ENCODE measurements at regions not wholly inside any gene's neighbourhood (a gene's known extent, or its start where the extent isn't known, plus 50 kb on each side); places are given as distances from the start of the nearest gene placed in this dataset.
A peak's percentile ranks its signal among the peaks of the same experiment; 100 is the strongest.

GRCh38 chr10:78401624-78402367 lies 368.1 kb downstream of the RPS24 start:
- intact Hi-C loops (cut with DNase I; ENCODE audit: low total_unique reads): no loop called here
- no peaks in the 10 kb centered on the region for H3K4me1 ChIP-seq
- peak; percentile 23 for DNase-seq
- H3K36me3 ChIP-seq (ENCODE audit: low read depth, missing control alignments): no peaks in the 10 kb centered on the region
- H3K27ac ChIP-seq: no peak overlapping the region
- no peaks in the 10 kb centered on the region for H3K9me3 ChIP-seq
- no peaks in the 10 kb centered on the region for H3K27me3 ChIP-seq
- TF ChIP-seq, protein P1, sequence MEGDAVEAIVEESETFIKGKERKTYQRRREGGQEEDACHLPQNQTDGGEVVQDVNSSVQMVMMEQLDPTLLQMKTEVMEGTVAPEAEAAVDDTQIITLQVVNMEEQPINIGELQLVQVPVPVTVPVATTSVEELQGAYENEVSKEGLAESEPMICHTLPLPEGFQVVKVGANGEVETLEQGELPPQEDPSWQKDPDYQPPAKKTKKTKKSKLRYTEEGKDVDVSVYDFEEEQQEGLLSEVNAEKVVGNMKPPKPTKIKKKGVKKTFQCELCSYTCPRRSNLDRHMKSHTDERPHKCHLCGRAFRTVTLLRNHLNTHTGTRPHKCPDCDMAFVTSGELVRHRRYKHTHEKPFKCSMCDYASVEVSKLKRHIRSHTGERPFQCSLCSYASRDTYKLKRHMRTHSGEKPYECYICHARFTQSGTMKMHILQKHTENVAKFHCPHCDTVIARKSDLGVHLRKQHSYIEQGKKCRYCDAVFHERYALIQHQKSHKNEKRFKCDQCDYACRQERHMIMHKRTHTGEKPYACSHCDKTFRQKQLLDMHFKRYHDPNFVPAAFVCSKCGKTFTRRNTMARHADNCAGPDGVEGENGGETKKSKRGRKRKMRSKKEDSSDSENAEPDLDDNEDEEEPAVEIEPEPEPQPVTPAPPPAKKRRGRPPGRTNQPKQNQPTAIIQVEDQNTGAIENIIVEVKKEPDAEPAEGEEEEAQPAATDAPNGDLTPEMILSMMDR (IDR thresholded peaks at IDR 0.05): no peak
- no peak for TF ChIP-seq POLR2A (IDR thresholded peaks at IDR 0.05)
- no peak overlapping the region for H3K4me3 ChIP-seq
- 52 to 70% methylated on average over 7 to 13 of the region's 13 CpGs for WGBS, 2 donors

GRCh38 chr10:78402591-78402990 lies 368.9 kb downstream of the RPS24 start:
- Histone ChIP-seq H3K4me3 (no peak overlapping the region), H3K27ac (no peak overlapping the region), H3K27me3 (no peaks in the 10 kb centered on the region), H3K4me1 (peaks cover 4% of the 10 kb centered on the region), H3K9me3 (no peaks in the 10 kb centered on the region), H3K36me3 (ENCODE audit: low read depth, missing control alignments) (no peaks in the 10 kb centered on the region)
- TF ChIP-seq, protein P1 (IDR thresholded peaks at IDR 0.05): no peak
- no peak for TF ChIP-seq POLR2A (IDR thresholded peaks at IDR 0.05)
- 80 to 90% methylated on average over 4 of the region's 4 CpGs for WGBS, 2 donors
- no peak for DNase-seq
- intact Hi-C loops (cut with DNase I; ENCODE audit: low total_unique reads): no loop called here

- intact Hi-C loops (cut with DNase I; ENCODE audit: low total_unique reads): no loop called here
- TF ChIP-seq, protein P1 (IDR thresholded peaks at IDR 0.05): no peak
- TF ChIP-seq POLR2A (IDR thresholded peaks at IDR 0.05): no peak
- DNase-seq: no peak
- Histone ChIP-seq H3K36me3 (ENCODE audit: low read depth, missing control alignments) (no peaks in the 10 kb centered on the region), H3K27ac (no peak overlapping the region), H3K4me1 (peaks cover 11% of the 10 kb centered on the region), H3K9me3 (no peaks in the 10 kb centered on the region), H3K27me3 (no peaks in the 10 kb centered on the region), H3K4me3 (no peak overlapping the region)
- 94% methylated on average over 6 of the region's 6 CpGs for WGBS, 2 donors
Observed at GRCh38 chr10:78403781-78404180, 370.1 kb downstream of the RPS24 start.

- no peaks in the 10 kb centered on the region for H3K27me3 ChIP-seq
- no peak overlapping the region for H3K4me3 ChIP-seq
- H3K27ac ChIP-seq: no peak overlapping the region
- H3K36me3 ChIP-seq (ENCODE audit: low read depth, missing control alignments): no peaks in the 10 kb centered on the region
- 97 to 99% methylated on average over 5 of the region's 5 CpGs for WGBS, 2 donors
- TF ChIP-seq POLR2A (IDR thresholded peaks at IDR 0.05): no peak
- TF ChIP-seq, protein P1 (IDR thresholded peaks at IDR 0.05): no peak
- peaks cover 13% of the 10 kb centered on the region for H3K4me1 ChIP-seq
- H3K9me3 ChIP-seq: no peaks in the 10 kb centered on the region
- intact Hi-C loops (cut with DNase I; ENCODE audit: low total_unique reads): no loop called here
- no peak for DNase-seq
Observed at GRCh38 chr10:78404296-78404695, 370.6 kb downstream of the RPS24 start.

DNA sequence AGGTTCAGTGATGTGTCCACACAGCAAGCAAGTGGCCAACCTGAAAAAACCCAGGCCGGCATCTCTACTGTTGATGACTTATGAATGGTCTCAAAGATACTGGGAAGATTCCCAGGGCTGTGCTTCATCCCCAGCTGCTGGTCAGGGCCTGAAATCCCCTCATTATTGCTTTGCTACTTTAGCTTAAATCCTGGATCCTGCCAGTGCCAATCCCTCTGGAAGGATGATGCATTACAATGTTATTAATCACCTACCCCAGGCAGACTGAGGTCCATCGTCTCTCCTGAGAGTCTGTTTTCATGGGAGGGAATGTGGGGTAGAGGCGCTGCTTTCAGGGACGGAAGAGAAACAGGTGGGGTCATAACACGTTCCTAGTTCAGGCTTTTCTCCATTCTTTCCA lies 371.6 kb downstream of the RPS24 start:
- no peaks in the 10 kb centered on the region for H3K36me3 ChIP-seq (ENCODE audit: low read depth, missing control alignments)
- DNase-seq: no peak
- H3K4me3 ChIP-seq: no peak overlapping the region
- peaks cover 13% of the 10 kb centered on the region for H3K4me1 ChIP-seq
- no peak overlapping the region for H3K27ac ChIP-seq
- no peaks in the 10 kb centered on the region for H3K9me3 ChIP-seq
- 81 to 97% methylated on average over 5 of the region's 5 CpGs for WGBS, 2 donors
- intact Hi-C loops (cut with DNase I; ENCODE audit: low total_unique reads): no loop called here
- TF ChIP-seq, protein P1 (IDR thresholded peaks at IDR 0.05): no peak
- TF ChIP-seq POLR2A (IDR thresholded peaks at IDR 0.05): no peak
- no peaks in the 10 kb centered on the region for H3K27me3 ChIP-seq

Data from testis (tissue), 2 donors.